ENCODE measurements at regions not wholly inside any gene's neighbourhood (a gene's known extent, or its start where the extent isn't known, plus 50 kb on each side); places are given as distances from the start of the nearest gene placed in this dataset.

DNA sequence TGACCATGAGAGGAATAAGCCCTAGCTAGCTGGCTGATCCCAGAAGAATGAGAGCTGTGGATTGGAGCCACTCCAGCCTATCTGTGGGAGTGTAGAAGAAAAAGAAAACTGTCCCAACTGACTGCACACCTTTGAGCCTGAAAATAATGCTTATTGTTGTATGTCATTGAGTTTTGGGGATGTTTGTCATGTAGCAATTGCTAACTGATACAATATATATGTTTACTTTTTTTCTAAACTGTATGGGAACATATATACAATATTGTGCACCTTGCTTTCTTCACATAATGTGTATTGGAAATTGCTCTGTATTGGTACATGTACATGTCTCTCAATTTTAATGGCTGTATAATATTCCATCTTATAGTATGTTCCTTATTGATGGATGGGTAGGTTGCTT is 124.0 kb upstream of the NLRP1 start:
- TF ChIP-seq TAF1 (IDR thresholded peaks at IDR 0.05; ENCODE audit: borderline replicate concordance, low read depth, low read length) (no peak), POLR2A (IDR thresholded peaks at IDR 0.05; ENCODE audit: low read depth, low read length) (no peak)

All from GM12892 (cell line).